GM06990 (cell line): ENCODE measurements at regions not wholly inside any gene's neighbourhood (a gene's known extent, or its start where the extent isn't known, plus 50 kb on each side); places are given as distances from the start of the nearest gene placed in this dataset.

Experiments
- DNase-seq: peaks from one replicate; pipeline ENCODE4 v3.0.0-alpha.2; 2011; ENCODE audit not compliant: insufficient read length; ENCODE audit errors: extremely low read depth
- H3K27me3 ChIP-seq: replicated peaks from 2 replicates; pipeline ENCODE4 v1.6.0; 2011; ENCODE audit warnings: low read length; ENCODE audit not compliant: control insufficient read depth, insufficient read depth
- H3K36me3 ChIP-seq: 2 replicates; pipeline ENCODE4 v1.5.1; 2011; ENCODE audit warnings: low read length; ENCODE audit not compliant: control insufficient read depth, insufficient read depth
- H3K4me3 ChIP-seq: replicated peaks from 2 replicates; pipeline ENCODE4 v1.5.1; 2011; ENCODE audit warnings: low read depth, mild to moderate bottlenecking, control low read depth, low read length
- TF ChIP-seq, protein P1 (sequence below): IDR thresholded peaks from 2 replicates; pipeline ENCODE4 v1.5.1; 2011; ENCODE audit warnings: low read length, control low read depth, mild to moderate bottlenecking, inconsistent platforms; ENCODE audit not compliant: insufficient read depth, poor library complexity, severe bottlenecking

DNA sequence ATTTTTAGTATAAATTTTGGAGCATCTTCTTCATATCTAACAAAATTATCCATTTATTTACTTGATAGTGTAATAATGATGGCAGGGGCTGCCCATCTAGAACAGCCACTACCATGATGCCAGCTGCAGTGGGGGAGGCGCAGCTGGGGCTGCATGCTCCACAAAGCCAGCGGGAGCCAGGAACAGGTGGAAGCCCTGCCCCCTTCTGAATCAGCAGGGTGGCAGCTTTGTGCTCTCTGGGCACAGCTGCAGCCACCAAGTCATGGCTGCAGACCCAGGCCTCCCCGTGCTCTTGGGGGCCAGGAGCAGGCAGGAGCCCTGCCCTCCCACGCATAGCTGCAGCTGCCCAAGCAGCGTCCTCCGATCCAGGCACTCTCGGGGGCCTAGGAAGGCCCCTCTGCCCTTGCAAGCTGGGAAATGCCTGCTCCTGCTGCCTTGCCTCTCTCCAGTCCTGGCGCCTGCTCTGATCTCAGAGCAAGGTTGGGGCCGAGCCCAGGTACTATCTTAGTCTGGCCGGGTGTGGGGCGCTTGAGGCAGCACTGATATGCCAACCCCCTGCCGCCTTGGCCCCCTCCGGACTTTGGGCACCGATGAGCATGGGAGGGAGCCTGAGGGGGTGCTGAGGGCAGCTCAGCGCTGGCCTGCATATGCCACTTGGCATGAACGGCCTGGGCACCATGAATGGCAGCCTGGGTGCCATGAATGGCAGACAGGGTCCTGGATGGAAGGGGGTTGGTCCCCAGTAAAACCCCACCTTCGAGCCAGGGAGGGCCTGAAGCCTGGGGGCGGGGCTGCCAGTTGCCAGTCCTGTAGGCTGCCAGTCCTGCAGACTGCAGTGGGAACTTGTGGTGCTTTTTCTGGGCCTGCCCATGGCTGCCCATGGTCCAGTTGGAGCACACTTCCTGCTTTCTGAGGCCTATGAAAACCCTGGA lies 1110.8 kb upstream of the POT1 start:
- no peak for DNase-seq
- TF ChIP-seq, protein P1, sequence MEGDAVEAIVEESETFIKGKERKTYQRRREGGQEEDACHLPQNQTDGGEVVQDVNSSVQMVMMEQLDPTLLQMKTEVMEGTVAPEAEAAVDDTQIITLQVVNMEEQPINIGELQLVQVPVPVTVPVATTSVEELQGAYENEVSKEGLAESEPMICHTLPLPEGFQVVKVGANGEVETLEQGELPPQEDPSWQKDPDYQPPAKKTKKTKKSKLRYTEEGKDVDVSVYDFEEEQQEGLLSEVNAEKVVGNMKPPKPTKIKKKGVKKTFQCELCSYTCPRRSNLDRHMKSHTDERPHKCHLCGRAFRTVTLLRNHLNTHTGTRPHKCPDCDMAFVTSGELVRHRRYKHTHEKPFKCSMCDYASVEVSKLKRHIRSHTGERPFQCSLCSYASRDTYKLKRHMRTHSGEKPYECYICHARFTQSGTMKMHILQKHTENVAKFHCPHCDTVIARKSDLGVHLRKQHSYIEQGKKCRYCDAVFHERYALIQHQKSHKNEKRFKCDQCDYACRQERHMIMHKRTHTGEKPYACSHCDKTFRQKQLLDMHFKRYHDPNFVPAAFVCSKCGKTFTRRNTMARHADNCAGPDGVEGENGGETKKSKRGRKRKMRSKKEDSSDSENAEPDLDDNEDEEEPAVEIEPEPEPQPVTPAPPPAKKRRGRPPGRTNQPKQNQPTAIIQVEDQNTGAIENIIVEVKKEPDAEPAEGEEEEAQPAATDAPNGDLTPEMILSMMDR, result no peak
- no peaks in the 10 kb centered on the region for H3K27me3 ChIP-seq
- H3K36me3 ChIP-seq, result no peaks in the 10 kb centered on the region
- no peak overlapping the region for H3K4me3 ChIP-seq

DNA sequence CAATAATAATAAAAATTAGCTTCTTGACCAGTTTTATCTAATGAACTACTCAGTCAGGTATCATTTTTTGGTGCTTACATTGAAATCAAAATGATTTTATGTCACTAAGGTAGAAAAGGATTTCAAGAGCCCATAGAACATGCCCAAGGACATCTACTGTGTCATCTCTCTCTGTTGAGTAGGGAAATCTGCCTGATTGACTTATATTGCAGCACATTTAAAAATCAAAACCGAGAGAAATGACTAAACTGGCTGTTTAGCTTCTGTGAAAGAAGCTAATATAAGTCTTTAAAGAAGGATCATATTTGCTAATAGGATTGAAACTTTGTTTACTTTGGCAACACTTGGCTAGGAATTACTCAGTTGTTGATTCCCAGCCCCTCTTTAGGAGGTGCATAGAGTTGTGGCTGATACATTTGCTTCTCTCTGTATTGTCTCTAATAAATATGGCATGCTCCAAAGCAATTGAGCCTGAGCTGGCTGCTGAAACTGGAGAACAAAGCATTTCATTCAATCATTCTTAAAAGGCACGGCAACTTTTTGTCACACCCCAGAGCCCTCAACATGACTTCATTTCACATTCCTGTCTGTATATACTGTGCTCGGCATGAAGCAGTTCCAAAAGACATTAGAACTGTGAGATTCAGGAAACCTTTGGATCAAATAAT lies 1096.9 kb upstream of the POT1 start:
- DNase-seq, result no peak
- no peaks in the 10 kb centered on the region for H3K27me3 ChIP-seq
- H3K4me3 ChIP-seq, result no peak overlapping the region
- no peaks in the 10 kb centered on the region for H3K36me3 ChIP-seq
- TF ChIP-seq, protein P1, result no peak

DNA sequence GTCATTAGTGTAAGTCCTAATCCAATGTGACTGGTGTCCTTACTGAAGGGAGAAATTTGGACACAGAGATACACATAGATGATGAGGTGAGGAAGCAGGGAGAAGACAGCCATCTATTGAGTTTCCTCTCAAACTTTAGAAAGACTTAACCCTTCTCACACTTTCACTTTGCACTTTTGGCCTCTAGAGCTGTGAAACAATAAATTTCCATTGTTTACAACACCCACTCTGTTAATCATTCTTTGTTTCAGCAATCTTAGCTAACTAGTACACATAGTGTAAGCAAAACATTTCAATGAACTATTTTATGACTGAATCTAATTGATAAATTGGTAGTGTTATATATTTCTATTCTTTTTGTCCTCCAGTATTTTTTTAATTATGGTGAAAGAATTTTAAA lies 1092.8 kb upstream of the POT1 start:
- no peak overlapping the region for H3K4me3 ChIP-seq
- H3K36me3 ChIP-seq, result no peaks in the 10 kb centered on the region
- no peaks in the 10 kb centered on the region for H3K27me3 ChIP-seq
- DNase-seq, result no peak
- TF ChIP-seq, protein P1, result no peak

DNA sequence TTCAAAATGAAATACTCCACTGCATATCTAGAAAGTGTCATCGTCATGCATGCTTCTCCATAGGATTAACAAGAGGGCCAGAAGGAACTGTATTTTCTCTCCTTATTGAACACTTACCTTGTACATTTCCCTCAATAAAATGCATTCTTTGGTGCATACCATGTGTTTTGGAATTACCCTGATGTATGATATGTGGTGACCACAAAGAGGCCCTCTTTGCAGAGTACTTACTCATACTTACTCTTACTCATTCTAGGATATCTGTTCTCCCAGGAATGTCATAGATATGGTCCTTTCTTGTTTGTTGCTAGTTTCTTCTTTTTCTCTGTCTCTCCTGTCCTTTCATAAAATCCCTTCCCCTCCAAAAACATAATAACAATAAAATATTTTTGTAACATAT lies 1087.1 kb upstream of the POT1 start:
- TF ChIP-seq, protein P1, result no peak
- DNase-seq, result no peak

DNA sequence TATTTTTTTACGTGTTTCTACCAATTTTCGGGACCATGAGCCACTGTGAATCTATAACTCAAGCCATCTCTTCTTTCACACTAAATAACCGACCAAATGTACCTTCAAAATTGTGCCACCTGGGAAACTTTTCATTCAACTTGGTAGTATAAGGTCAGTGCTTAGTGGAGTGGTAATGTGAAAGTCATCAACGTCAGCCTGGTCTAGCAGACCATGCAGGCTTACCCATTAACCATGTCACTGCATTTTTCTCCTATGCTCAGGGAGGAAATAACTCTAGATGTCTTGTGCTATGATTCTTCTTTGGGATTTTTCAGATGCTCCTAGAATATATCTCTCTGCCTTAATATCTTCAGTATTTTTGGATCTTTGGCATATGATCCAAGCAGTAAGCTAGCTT lies 1075.4 kb upstream of the POT1 start:
- TF ChIP-seq, protein P1, result no peak
- no peaks in the 10 kb centered on the region for H3K36me3 ChIP-seq
- no peak overlapping the region for H3K4me3 ChIP-seq
- H3K27me3 ChIP-seq, result no peaks in the 10 kb centered on the region
- DNase-seq, result no peak

More for the DNA sequence above, 1087.1 kb upstream of the POT1 start:
- H3K27me3 ChIP-seq, result no peaks in the 10 kb centered on the region
- no peaks in the 10 kb centered on the region for H3K36me3 ChIP-seq
- H3K4me3 ChIP-seq, result no peak overlapping the region
